Brain microvascular endothelial cell (primary cell): ENCODE measurements at regions not wholly inside any gene's neighbourhood (a gene's known extent, or its start where the extent isn't known, plus 50 kb on each side); places are given as distances from the start of the nearest gene placed in this dataset.
"Not testable (repeated sequence)": the region's sequence is repeated elsewhere in the genome, so short reads cannot be mapped to it uniquely, and the experiment has no call there.

Experiments
- DNase-seq: peaks from one replicate; pipeline ENCODE4 v3.0.0-alpha.2; 2020
- H3K27ac ChIP-seq: fragments of 250-450 bp; sonication (Bioruptor Pico); 2 replicates; pipeline ENCODE4 v1.5.1; 2020; ENCODE audit warnings: mild to moderate bottlenecking, moderate library complexity
- H3K27me3 ChIP-seq: fragments of 250-450 bp; sonication (Bioruptor Pico); replicated peaks from 2 replicates; pipeline ENCODE4 v1.5.1; 2020; ENCODE audit warnings: mild to moderate bottlenecking
- H3K36me3 ChIP-seq: fragments of 250-450 bp; sonication (Bioruptor Pico); replicated peaks from 2 replicates; pipeline ENCODE4 v1.5.1; 2020; ENCODE audit warnings: mild to moderate bottlenecking
- H3K4me3 ChIP-seq: 2 replicates; pipeline ENCODE4 v1.5.1; 2011; ENCODE audit warnings: low read depth, mild to moderate bottlenecking, control low read depth, low read length, moderate library complexity
- CTCF ChIP-seq: IDR thresholded peaks from 2 replicates; pipeline ENCODE4 v1.5.1; 2011; ENCODE audit warnings: low read depth, mild to moderate bottlenecking, moderate library complexity, low read length, control low read depth, inconsistent platforms; ENCODE audit errors: missing control alignments
- in situ Hi-C: cut with HindIII; loops from 2 replicates; pipeline ENCODE4 v1.10.0; 2017; ENCODE audit warnings: low sequenced_read_pairs, low pct_ligation_motif_present

GRCh38 chr13:102538938-102539337, 57.8 kb upstream of the TPP2 start:
- in situ Hi-C loops: no loop called here
- no peak overlapping the region for H3K4me3 ChIP-seq
- no peak overlapping the region for H3K27ac ChIP-seq
- TF ChIP-seq CTCF: no peak
- no peak for DNase-seq
- H3K36me3 ChIP-seq: no peaks in the 10 kb centered on the region
- no peaks in the 10 kb centered on the region for H3K27me3 ChIP-seq

GRCh38 chr13:102536695-102537485, 59.9 kb upstream of the TPP2 start:
- TF ChIP-seq CTCF: no peak
- Histone ChIP-seq H3K36me3 (no peaks in the 10 kb centered on the region), H3K27me3 (no peaks in the 10 kb centered on the region), H3K4me3 (no peak overlapping the region), H3K27ac (no peak overlapping the region)
- DNase-seq: no peak
- in situ Hi-C loops: no loop called here

GRCh38 chr13:102536196-102536595, 60.6 kb upstream of the TPP2 start:
- no peak for TF ChIP-seq CTCF
- H3K4me3 ChIP-seq: no peak overlapping the region
- H3K27me3 ChIP-seq: no peaks in the 10 kb centered on the region
- in situ Hi-C loops: no loop called here
- no peak overlapping the region for H3K27ac ChIP-seq
- no peak for DNase-seq
- no peaks in the 10 kb centered on the region for H3K36me3 ChIP-seq

- H3K27me3 ChIP-seq: no peaks in the 10 kb centered on the region
- TF ChIP-seq CTCF: no peak
- H3K4me3 ChIP-seq: no peak overlapping the region
- in situ Hi-C loops: no loop called here
- no peaks in the 10 kb centered on the region for H3K36me3 ChIP-seq
- no peak for DNase-seq
- H3K27ac ChIP-seq: no peak overlapping the region
These were observed 66.0 kb upstream of the TPP2 start for GRCh38 chr13:102530751-102531150.

GRCh38 chr13:102522251-102522650, 74.5 kb upstream of the TPP2 start:
- H3K4me3 ChIP-seq, in situ Hi-C loops, H3K36me3 ChIP-seq, DNase-seq, H3K27me3 ChIP-seq, H3K27ac ChIP-seq: not testable (repeated sequence)

- TF ChIP-seq CTCF: no peak
- Histone ChIP-seq H3K4me3 (no peak overlapping the region), H3K27ac (no peak overlapping the region), H3K27me3 (no peaks in the 10 kb centered on the region), H3K36me3 (no peaks in the 10 kb centered on the region)
- in situ Hi-C loops: no loop called here
- no peak for DNase-seq
These were observed 78.8 kb upstream of the TPP2 start for GRCh38 chr13:102517959-102518358.
